HG03060 (cell line): ENCODE measurements at regions not wholly inside any gene's neighbourhood (a gene's known extent, or its start where the extent isn't known, plus 50 kb on each side); places are given as distances from the start of the nearest gene placed in this dataset.

Experiments used
- ATAC-seq: cut with Tn5 transposase; IDR thresholded peaks from one replicate; pipeline ENCODE4 v1.9.1; 2021; ENCODE audit warnings: low read depth, moderate number of reproducible peaks; ENCODE audit not compliant: unreplicated experiment

DNA sequence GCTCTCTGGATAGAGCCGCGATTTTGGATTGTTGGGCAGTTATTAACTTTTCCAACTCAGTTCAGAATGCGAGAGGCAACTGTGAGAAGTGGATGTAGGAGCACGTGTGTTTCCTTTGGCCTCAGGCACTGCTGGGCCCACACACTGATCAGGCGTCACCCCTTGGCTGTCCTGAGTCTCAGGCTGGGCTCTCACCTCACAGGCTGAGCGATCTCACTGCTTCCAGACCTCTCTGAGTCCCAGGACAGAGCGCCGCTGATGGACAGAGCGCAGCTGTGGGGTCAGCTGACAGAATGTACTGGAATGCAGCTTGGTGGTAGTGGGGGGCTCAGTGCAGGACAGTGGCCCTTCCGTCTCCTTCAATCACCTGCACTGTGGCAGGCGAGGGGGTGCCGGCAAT is 516.2 kb downstream of the TBC1D22A start:
- ATAC-seq, result no peak

DNA sequence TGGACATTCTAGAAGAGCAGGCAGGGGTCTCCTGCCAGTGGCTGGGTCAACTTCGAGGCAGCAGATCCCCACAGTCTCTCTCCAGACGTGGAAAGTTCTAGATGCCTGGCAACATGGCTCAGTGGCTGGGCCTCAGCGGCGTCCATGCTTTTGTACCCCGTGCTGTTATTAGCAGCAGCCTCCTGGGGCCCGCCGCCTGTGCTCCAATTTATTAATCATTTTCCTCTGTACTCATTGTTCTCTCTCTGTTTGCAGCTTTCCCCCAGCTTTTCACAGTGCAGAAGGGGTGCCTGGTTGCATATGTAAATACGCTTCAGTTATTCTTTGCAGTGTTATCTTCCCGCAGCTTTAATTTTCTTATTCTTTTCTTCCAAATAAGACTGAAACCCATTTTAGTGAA is 515.1 kb downstream of the TBC1D22A start:
- ATAC-seq, result no peak

DNA sequence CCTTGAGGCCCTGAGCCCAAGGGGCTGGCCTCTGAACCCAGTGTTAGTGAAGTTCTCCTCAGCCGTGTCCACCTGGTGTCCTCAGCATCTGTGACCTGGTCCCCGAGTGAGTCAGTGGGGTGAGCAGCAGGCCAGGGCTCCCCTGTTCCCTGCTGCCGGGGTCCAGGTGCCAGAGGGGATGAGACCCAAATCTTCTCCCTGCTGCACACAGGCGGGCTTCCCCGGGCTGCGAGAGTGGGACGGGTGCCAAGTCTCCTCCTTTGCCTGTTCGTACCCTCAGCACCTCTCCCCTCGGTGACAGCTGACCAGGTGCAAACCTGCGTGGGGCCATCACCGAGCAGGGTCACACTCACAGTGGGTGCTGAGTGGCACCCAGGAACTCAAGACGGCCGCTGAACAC is 514.5 kb downstream of the TBC1D22A start:
- ATAC-seq, result no peak

DNA sequence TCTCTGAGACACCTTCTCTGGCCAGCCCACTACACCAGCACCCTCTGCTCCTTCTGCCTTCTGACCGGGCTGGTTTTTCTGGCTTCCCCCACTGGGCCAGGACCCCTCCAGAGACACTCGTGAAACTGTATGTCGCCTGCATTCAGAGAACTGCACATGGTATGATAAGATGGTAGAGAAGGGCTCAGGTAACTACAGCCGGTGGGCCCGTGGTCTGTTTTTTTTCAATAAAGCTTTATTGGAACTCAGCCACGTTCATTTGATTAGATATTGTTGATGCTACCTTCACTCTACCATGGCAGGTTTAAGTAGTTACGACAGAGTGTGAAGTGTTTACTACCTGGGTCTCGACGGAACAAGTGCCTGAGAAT is 514.0 kb downstream of the TBC1D22A start:
- ATAC-seq, result no peak

DNA sequence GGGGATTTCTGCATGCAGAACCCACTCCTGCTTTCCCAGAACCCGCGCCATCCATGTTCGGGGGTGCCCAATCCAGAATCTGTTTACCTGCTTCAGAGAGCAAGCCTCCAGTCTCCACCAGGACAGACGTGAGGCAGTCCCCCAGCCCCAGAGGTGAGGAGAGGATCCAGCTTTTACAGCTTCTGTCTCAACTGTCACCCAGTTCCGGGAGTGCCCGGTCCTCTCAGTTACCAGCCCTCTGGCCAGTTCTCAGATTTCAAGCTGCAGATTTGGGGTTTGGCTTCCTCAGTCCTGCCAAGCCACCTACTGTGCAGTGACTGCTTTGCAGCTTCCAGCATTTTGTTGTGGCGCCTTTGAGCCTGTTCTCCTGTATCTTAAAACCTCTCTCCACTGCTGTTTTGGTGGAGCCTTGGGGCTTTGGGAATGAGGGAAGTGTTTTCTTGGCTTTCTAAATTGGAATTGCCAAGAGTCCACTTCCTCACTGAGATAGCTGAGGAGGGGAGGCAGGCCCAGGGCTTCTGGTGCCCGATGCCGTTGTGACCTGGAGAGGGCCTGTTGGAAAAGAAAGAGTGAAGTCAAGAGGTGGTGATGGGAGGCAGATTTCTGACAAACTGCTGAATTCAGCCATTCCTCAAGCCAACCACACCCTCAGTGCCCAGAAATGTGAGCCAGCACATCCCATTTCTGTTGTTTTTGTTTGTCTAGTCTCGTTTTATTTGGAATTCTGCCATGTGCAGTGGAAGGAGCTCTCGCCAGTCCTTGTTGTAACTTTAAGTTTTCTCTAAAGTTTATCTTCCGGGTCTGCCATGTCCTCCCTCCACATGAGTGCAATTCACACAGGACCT is 513.4 kb downstream of the TBC1D22A start:
- ATAC-seq, result no peak

DNA sequence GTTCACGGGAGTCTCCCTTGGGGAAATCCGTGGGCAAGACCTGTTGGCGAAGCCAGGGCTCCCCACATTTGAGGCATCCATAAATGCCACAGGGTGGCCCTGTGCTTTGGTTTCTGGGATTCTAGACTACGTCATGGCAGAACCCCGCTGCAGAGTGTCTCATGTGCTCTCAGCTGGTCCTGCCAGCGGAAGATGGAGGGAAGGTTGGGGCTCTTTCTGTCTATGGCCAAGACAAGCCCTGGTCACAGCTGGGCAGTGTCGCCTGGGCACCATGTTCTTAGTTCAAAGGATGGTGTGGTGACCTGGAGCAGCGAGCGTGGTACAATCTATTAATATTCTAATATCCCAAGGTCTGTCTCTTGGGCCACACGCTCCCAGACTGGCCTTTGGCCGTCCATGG is 511.7 kb downstream of the TBC1D22A start:
- ATAC-seq, result no peak

DNA sequence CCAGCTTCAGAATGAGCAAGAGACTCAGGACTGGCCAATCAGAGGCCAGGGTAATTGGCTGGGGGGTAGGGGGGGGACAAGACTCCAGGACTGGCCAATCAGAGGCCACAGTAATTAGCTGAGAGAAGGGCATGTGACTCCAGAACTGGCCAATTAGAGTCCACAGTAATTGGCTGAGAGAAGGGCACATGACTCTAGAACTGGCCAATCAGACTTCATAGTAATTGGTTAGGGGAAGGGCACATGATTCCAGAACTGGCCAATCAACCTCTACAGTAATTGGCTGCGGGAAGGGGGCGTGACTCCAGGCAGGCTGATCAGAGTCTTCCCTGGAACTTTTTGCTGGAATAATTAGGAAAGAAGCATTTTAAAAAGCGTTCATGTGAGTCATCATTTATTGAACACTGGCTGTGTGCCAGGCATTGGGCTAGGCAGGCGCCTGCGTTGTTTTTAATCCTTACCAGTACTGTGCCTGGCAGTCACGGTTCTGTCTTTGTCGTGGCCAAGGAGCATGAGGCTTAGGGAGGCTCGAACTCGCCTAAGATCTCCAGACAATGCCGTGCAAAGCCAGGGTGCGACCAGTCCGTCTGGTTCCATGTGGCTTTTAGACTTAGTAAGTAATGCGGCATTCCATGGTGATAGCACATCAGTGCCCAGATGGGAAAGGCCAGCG is 508.1 kb downstream of the TBC1D22A start:
- ATAC-seq, result no peak

DNA sequence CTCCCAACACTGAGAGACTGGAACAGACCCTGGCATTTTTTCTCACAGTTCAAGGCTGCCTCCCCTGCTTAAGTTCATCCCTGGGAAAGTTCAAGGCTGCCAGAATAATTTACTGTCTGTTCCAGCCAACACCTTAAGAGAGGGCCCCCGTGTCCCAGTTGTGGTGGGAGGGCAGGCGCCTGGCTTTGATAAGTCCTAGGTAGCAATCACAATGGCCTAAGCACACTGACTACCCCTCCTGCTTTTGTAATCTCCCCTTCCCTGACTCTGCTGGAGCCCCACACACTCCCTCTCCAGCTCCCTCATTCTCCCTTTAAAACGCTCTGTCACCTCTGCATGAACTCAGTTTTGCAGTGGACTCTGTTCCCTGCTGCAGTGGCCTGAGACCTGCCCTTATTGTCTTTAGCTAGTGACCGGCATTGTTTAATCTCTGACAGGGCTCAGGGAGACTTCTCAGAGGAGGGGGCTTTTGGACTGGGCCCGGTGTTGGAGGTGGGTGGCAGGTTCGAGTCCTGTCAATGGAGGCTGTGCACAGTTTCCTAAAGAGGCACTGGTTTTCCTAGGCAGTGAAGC is 507.2 kb downstream of the TBC1D22A start:
- ATAC-seq, result no peak

DNA sequence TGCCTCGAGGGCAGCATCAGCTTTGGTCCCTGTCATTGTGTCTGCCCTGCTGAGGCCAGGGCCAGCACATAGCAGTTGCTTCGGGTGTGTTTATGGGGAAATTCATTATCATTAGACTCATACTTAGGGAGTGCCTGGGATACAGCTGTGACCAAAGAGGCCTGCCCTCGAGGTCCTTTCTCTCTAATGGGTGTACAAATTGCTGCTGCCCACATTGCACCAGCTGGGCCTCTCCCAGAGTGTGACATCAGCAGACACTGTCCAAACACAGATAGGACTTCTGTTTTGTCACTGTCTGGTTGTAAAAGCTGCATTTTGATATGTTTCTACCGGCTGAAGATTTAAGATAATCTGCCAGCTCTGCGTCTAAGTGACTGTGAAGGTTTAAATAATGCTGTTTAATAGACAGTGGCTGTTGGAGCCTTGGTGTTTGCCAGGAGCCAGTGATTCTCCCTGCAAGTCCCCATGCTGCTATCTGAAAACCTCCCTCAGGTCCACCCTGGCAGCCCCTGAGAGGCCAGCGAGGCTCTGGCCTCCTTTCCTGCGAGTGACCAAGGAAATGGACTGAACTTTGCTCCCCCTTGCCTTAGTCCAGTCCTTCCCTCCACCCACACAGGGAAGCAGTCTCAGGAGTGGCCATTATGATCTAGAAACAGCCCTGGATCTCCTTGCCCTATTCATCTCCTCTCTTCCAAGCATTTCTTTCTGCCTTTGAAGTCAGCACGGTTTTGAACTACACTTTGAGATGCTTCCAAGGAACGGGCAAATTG is 505.2 kb downstream of the TBC1D22A start:
- no peak for ATAC-seq

DNA sequence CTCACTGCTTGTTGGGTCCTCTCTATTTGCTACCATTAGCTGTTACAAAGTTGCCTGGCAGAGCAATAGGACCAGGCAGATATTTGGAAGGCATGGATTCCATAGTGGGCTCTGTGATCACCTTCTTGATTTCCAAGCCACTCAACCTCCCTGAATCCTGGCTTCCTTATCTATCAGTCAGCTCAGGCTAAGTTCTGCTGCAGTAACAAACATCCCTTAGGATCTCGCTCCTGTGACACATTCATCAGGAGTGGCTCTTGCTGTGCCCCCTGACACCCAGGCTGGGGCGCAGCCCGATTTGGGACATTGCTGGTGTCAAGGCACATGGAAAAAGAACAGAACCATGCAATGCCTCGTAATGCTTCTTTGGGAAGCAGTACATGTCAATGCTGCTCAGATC is 503.9 kb downstream of the TBC1D22A start:
- ATAC-seq, result no peak

DNA sequence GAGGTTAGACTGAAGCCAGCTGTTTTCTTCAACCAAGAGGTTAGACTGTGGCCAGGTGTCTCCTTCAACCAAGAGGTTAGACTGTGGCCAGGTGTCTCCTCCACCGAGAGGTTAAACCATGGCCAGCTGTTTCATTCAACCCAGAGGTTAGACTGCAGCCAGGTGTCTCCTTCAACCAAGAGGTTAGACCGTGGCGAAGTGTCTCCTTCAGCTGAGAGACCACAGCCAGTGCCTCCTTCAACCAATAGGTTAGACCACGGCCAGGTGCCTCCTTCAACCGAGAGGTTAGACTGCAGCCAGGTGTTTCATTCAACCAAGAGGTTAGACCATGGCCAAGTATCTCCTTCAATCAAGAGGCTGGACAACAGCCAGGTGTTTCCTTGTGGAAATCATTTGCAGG is 498.1 kb downstream of the TBC1D22A start:
- no peak for ATAC-seq

DNA sequence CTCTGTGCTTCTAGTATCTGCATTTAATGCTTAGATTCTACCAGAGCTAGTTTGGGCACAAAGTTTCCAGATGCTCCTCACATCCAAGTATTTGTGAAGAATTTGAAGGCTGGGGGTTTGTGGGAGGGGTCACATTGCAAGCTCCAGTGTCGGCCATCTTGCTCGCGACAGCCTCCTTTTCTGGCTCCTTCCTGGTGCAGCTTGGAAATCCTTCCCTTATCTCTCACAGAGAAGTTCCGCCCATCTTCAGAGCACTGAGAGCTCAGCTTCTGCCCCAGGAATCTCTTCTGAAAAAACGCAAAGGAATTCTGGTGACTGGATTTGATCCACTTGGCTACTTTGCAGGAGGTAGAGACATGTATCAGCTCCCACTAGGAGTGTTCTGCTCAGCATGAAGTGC is 497.5 kb downstream of the TBC1D22A start:
- ATAC-seq, result no peak

DNA sequence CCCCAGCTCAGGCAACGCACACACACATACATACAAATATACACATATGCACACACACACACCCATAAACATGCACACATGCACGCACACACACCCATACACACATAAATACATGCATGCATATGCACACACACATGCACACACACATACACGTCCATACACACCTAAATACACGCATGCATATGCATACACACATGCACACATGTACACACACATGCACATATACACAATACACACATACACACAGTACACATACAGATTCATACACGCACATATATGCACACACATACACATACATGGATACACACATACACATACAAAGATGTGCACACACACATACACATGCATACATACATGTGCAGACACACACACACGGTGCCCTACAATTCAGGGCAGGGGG is 496.6 kb downstream of the TBC1D22A start:
- ATAC-seq, result no peak

DNA sequence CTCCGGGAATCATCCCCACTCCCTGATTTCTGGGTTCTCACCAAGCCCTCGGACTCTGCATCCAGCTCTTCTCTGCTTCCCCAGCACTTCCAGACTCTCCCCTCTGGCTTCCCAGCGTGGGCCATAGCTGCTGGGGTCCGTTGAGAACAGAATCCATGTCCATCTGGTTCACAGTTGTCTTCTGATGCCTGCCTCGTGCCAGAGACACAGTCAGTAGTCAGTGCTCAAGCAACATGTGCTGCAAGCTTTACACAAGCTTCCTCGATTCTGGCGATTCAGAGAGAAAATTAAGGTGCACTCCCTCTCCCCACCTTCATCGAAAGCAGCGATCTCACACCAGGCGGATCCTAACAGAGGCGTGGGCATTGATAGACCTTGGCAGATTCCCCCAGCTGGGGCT is 495.5 kb downstream of the TBC1D22A start:
- no peak for ATAC-seq

DNA sequence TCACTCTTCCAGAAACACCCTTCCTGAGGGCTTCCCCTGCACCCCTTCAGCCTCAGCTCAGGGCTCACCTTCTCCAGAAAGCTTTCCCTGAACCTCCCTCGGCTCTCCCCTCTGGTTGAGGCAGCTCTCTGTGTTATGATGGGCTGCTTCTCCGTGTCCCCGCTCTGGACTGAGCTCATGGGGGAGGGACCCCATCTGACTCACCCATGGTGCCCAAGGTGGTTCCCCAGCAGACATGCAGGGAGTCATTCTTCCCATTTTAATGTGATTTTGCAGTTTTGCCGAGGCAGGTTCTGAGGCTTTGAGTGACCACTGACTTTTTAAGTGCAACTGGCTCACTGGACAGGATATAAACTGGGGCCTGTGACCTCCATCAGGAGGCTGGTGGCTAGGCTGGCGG is 495.1 kb downstream of the TBC1D22A start:
- ATAC-seq, result no peak

DNA sequence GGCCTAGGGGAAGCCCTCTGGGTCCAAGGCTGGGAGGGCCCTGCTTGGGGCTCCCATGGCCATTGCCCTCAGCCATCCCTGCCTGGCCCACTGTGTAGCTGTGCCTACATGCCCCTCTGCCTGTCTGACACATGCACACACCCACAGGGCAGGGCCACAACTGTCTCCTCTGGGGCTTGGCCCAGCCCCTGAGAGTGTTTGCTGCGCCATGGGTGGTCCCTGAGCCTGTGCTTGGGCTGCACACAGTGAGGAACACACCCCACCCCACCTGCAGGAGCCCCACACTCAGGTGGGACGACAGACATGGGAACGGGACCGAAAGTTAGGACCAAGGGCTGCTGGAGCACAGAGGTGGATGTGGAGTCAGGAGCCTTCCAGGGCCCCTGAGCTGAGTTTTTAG is 489.5 kb downstream of the TBC1D22A start:
- ATAC-seq, result no peak

DNA sequence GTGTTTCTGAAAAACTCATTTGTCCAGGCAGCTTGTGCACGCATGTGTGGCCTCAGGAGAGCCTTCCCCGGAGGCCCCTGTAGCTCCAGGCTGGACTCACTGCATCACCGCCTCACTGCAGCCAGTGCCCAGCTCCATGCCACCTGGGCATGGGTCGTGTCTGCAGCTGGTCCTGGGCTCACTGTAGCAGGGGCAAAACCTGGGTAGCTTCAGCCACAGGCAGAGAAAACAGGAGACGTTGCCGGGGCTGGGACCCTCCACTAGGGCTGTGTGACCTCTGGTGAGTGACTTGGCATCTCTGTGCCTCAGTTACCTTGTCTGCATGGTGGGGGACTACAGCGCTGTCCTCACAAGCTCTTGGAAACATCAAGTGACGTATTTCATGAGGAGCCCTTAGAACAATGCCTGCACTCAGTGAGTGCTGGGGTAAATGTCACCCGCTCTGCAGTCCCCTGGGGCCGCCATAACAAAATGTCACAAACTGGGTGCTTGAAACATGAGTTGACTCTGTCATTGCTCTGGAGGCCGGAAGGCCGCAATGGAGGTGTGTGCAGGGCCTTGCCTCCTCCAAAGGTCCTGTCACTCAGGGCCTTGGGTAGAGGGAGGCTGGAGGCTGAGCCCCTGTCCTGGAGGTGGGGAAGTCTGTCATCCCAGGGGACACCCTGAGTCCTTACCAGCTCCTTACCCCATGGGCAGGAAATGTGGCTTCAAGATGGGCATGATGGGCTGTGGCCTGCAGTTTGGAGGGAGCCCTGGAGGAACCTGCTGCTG is 488.7 kb downstream of the TBC1D22A start:
- ATAC-seq, result no peak

DNA sequence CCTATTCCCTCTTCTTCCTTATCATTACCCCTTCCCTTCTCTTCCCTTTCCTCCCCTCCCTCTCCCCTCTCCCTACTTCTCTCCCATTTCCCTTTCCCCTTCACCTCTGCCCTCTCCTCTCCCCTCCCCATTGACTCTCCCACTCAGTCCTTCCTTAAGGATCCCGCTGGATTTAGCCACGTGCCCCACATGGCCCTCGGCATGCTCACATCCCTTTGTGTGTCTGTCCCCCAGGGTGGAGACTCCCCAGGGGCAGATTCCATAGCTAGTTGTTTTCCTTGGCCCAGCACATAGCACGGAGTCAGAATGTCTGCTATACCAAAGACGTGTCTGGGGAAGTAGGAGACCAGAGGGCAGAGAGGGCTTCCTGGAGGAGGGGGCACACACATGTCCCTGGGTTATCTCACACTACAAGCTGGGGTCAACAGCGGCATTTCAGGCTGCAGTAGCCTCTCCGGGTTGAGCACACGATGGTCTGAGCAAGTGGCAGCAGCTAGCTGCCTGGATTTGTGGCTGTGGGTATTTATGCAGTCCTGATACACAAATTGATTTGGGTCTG is 487.0 kb downstream of the TBC1D22A start:
- no peak for ATAC-seq

DNA sequence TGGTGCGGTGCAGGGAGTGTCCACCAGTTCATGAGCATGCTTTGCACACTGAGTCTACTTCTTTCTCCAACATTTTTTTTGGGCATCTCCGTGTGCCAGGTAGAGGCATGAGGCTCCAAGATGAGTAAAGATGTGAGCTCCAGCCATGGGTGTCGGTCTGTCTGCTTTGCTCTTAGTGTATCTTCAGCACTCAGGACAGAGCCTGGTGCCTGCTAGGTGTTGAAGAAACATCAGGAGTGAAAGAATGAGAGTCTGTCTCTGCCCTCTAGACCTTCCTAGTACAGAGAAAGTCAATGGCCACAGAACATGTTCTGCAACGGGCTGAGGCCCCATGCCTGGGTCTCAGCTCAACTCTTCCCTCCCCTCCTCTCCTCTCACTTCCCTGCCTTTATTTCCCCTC is 486.5 kb downstream of the TBC1D22A start:
- ATAC-seq, result no peak

DNA sequence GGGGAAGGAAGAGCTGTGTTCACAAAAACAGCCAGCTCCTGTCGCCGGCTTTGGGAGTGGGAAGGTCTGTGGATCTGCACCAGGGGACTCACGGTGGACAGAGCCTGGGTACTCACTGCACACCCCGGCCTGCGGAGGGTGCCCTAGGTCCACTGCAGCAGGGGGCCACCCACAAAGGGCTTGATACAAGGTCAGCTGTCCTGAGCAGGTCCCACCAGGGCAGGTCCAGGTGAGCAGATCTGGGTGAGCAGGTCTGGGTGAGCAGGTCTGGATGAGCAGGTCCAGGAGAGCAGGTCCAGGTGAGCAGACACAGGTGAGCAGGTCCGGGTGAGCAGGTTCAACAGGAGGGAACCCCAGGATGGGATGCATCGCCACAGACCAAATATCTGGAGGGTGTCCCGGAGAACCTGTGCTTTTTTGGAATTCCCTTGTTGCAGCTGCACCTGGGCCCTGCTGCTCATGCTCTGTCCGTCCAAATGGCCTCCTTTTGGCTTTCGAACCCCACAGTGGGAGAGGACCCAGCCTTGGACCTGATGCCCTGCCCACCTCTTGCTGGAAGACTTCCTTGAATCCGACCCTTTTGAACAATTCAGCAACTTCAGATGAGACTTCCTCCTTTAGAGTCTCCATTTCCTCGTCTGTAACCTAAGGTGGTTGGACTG is 485.3 kb downstream of the TBC1D22A start:
- ATAC-seq, result no peak
